ENCODE measurements at regions not wholly inside any gene's neighbourhood (a gene's known extent, or its start where the extent isn't known, plus 50 kb on each side); places are given as distances from the start of the nearest gene placed in this dataset.
"Not testable (repeated sequence)": the region's sequence is repeated elsewhere in the genome, so short reads cannot be mapped to it uniquely, and the experiment has no call there.

- DNase-seq = no peak
Measured at GRCh38 chr9:6160579-6160978, 55.0 kb upstream of the IL33 start.

GRCh38 chr9:6153425-6153824, 62.2 kb upstream of the IL33 start:
- no peak for DNase-seq

GRCh38 chr9:6152788-6153187, 62.8 kb upstream of the IL33 start:
- no peak for DNase-seq

GRCh38 chr9:6150483-6150882, 65.1 kb upstream of the IL33 start:
- DNase-seq = no peak

DNA sequence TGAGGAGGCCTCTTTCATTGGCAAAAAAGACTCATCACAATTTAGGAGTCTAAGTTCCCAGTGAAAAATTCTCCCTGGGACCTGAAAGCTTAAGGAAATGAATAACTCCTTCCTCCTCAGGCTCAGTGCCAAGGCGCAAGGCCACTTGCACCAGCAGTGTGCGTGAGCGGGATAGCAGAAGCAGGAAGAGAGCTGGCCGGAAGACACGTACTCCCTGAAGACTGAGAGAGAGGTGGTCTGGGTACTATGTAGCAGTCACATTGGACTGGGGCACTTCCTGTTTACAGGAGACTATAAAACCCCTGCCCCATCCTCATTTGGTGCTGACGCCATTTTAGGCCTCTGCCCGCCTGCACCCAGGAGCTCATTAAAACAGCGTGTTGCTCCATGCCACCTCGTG, 66.3 kb upstream of the IL33 start:
- no peak for DNase-seq

DNA sequence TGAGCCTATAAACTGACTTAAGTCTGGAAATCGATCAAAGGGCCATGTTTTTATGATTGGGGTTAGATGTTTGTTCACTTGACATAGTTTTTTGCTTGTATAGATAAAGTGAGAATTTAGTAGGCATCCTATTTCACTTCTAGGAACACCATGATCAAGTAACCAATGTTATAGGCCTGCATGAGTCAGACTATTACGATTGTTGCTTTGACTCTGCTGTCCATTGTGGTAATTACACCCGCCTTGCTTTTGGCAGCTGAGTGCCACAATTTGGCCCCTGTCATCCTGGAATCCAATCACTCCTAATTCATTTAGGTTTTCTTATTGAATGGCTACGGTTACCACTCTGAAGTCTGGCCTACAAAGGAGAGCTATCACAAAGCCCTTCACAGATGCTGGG, 67.8 kb upstream of the IL33 start:
- no peak for DNase-seq

DNA sequence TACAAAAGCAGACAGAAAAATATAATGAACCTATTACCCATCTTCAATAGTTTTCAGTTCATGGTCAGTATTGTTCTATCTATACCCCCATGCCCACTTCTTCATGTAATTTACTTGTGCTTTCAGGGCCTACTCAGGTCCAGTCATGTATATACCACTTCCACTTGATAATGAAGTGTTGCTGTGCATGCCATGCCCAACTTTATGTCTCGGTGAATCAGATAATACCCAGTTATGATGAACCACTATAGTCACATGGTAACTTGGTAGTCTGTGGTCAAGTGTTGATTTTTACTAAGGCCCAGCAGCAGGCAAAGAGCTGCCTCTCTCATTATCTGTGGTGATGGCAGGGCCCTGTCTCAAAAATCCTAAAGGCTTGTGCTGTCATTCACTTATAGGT, 70.7 kb upstream of the IL33 start:
- DNase-seq = no peak

DNA sequence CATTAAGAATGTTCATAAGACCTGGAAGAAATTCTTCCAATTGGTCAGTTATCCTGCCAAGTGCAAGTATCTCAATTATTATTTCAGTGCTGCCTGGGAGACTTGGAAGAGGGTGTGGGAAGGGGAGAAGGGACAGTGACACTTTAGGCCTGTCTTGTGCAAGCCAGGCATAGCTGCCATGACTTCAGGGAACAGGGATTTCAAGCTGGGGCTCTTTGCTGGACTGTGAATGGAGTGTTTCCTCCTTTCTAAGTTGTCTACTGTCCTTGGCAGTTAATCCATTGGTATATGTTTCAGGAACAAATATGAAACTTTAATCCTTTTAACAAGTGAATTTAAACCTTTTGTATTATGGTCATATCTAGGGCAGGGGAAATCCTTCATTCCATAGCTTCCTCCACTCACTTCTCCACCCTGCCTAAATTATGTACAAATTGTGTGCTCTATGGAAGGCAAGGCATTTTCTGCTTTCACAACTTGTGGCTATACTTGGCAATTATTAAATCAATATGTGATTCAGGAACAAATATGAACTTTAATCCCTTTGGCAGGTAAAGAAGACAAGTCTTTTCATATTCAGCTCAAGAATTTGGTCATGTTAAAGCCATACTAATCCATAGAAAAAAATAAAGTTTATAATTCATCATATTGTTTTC, 72.7 kb upstream of the IL33 start:
- DNase-seq = no peak

- not testable (repeated sequence) for DNase-seq
Measured at GRCh38 chr9:6135780-6136179, 79.8 kb upstream of the IL33 start.

GRCh38 chr9:6134661-6135180, 80.9 kb upstream of the IL33 start:
- no peak for DNase-seq

- no peak for DNase-seq
Measured at GRCh38 chr9:6133346-6134063, 82.1 kb upstream of the IL33 start.

DNA sequence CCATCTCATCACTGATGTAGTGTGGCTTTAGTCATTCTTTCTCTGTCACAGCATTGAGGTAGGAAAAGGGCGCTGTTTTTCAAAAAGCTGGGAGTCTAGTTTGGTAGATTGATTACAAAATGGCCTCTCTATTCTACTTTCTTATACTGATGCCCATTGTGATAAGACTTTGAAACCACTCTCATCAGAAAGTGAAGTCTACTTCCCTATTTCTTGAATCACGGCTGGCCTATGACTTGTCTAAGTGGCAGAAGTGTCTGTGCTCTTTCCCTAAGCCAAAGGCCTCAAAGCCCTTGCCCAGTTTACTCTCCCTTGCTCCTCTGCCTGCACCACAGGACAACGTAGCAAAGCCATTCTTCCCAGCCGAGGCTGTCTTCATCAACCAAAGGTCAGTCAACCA, 83.0 kb upstream of the IL33 start:
- no peak for DNase-seq

GRCh38 chr9:6128030-6128429, 87.6 kb upstream of the IL33 start:
- DNase-seq = no peak

- no peak for DNase-seq
Measured at GRCh38 chr9:6126377-6126776, 89.2 kb upstream of the IL33 start.

- DNase-seq = no peak
Measured at GRCh38 chr9:6123416-6123815, 92.2 kb upstream of the IL33 start.

DNA sequence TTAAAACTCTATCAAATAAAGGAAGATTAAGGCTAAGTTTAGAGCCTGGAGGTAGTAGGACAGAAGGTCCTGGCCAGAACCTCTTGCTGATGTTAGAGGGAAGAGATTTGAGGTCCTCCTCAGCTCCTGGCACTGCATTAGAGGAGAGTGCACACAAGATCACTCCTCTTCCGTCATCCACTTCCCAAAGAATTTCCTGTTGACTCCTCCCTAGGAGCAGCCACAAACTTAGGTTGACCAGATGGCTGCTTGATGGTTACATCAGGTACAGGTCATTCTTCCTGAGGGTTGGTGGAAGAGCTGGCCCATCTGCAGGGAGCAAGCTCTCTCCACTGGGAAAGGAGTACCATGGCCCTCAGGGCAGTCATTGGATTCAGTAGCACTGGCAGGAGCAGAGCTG, 93.9 kb upstream of the IL33 start:
- DNase-seq = no peak

GRCh38 chr9:6114424-6114823, 99.0 kb upstream of the RANBP6 start:
- DNase-seq = no peak

GRCh38 chr9:6113819-6114218, 98.4 kb upstream of the RANBP6 start:
- no peak for DNase-seq

DNA sequence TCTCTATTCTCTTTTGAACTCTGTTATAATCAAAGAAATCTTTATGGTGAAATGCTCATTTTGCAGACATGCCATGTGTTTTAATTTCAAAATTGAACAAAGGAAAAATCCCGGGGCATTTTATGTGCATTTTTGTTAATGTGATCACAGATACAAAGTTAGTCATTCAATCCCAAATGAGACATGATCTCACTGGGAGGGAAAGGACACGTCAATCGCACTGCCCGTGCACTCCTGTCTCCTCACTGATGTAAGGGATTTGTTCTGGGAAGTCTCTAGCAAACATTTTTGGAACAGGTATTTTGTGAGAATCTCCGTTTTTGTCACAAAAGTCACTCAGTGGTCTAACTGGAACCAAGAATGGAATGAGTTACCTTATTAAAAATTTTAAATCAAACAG, 97.9 kb upstream of the RANBP6 start:
- DNase-seq = no peak

GRCh38 chr9:6109986-6110385, 94.6 kb upstream of the RANBP6 start:
- no peak for DNase-seq

GRCh38 chr9:6109571-6109970, 94.1 kb upstream of the RANBP6 start:
- DNase-seq = no peak

GRCh38 chr9:6106711-6107339, 91.4 kb upstream of the RANBP6 start:
- DNase-seq = no peak

- DNase-seq = no peak
Measured at GRCh38 chr9:6105738-6106137, 90.3 kb upstream of the RANBP6 start.

- not testable (repeated sequence) for DNase-seq
Measured at GRCh38 chr9:6104406-6104805, 89.0 kb upstream of the RANBP6 start.
